ENCODE measurements at regions not wholly inside any gene's neighbourhood (a gene's known extent, or its start where the extent isn't known, plus 50 kb on each side); places are given as distances from the start of the nearest gene placed in this dataset.

- no peak for DNase-seq
Observed at GRCh38 chr22:48982321-48982905, 845.3 kb downstream of the BRD1 start.

- DNase-seq: no peak
Observed at GRCh38 chr22:48981371-48982061, 846.2 kb downstream of the BRD1 start.

GRCh38 chr22:48980918-48981317 lies 846.8 kb downstream of the BRD1 start:
- DNase-seq: no peak

DNA sequence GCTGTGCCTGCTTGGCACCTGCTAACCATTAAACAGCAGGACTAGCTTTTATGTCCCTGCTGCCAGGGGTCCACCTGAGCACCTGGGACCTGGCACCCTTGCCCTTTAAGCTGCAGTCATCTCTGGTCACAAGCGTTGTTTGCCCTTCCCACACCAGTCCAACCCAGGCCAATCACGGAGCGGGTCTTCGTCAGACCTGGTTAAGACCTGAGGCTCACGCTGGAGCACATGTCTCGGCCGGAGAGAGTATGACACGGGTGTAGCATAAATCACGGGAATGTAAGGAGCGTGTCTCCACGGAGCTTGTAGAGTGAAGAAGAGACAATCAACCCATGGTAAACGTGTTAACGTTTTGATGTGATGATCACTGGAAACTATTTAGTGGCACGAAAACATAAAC lies 847.3 kb downstream of the BRD1 start:
- no peak for DNase-seq

- no peak for DNase-seq
Observed at GRCh38 chr22:48979482-48979881, 848.2 kb downstream of the BRD1 start.

DNA sequence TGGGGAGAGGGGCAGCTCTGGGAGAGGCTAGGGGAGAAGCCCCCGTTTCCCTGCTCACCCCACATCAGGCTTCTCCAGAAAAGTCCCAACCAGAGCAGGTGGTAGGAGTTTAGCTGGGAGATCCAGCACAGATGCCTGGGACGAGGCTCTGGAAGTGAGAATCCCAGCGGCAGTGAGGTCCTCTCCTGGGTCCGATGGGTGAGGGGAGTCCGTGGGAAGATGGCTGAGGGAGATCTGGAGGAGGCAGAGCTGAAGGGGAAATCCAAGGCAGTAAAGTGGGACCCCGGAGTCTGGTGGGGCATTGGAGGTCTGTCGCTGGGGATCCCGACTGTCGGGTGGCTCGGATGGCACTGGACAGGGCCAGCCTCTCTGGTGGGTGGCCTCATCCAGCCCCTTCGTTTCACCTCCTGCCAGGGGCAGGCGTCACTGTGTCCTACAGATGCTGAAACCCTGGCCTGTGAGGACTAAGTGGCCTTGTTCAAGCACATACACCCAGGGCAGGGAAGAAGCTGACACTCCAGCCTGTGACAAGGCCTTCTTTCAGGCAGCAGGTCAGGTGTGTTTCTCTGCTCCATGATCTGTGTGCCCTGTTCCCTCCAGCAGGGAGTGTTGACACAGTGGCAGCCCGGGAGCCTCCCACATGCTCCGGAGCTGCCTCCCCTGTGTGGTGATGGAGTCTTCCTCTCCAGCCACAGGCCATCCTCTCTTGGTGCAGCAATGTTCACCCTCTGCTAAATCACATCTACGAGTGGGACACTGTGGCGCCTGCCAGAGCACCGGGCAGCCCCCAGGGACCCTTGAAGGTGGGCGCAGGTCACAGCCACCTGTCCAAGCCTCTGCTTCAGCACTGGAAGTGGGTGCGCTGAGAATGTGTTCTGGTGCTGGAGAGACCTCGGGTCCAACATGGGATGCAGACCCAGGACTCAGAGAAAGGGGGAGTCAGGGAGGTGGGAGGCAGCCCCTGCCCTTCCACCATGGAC lies 850.8 kb downstream of the BRD1 start:
- DNase-seq: no peak

DNA sequence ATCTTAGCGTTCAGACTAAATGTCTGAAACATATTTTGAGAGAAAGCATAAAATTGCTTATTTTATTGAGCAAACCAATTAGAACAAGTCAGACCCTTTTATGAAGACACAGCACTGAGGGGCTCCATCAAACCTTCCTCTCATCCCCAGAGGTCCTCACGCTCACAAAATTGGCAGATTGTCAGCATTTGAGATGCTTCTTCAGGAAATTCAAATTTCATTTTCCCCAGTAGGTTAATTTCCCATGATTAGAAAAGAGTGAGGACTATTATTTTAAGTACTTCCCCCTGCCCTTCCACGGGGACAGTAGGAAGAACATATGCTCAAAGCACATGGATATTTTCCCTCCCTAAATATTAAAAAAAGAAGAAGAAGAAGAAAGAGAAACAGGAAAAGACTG lies 851.8 kb downstream of the BRD1 start:
- DNase-seq: no peak

DNA sequence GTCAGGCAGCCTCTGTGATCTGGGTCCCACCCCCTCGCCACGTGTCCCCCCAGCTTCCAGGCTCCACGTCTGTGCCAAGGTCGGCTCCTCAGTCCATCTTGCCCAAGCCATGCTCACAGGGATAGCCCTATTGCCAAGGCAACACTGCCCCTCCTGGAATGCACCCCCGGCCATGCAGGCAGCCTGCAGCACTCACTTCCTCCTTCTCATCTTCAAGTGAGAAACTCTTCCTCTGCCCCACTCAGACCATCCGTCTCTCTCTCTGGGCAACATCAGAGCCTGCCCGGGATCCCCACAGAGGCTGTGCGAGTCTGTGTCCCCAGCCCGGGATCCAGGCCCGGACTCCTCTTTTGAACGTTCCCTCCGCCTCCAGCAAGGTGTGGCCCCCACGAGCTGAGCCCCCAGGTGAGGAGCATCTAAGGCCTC lies 852.3 kb downstream of the BRD1 start:
- no peak for DNase-seq

GRCh38 chr22:48974443-48975315 lies 853.0 kb downstream of the BRD1 start:
- no peak for DNase-seq

GRCh38 chr22:48973694-48974041 lies 854.0 kb downstream of the BRD1 start:
- no peak for DNase-seq

GRCh38 chr22:48972979-48973693 lies 854.5 kb downstream of the BRD1 start:
- no peak for DNase-seq

- DNase-seq: no peak
Observed at GRCh38 chr22:48968201-48968959, 859.3 kb downstream of the BRD1 start.

DNA sequence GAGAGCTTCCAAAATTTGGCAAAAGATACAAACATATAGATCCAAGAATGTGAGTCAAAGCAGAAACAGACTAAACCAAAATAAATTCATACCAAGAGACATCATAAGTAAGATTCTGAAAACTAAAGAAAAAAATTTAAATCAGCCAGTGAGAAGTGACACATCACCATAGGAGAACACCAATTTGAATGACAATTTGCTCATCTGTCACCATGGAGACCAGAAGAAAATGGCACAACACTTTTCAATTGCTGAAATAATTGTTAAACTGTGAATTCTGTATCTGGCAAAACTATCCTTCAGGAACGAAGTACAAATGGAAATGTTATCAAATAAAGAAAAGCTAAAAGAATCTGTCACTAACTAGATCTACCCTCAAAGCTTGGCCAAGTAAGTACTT lies 864.3 kb downstream of the BRD1 start:
- DNase-seq: no peak

- no peak for DNase-seq
Observed at GRCh38 chr22:48961705-48962104, 866.0 kb downstream of the BRD1 start.

GRCh38 chr22:48960980-48961660 lies 866.6 kb downstream of the BRD1 start:
- no peak for DNase-seq

- DNase-seq: no peak
Observed at GRCh38 chr22:48960576-48960975, 867.1 kb downstream of the BRD1 start.

DNA sequence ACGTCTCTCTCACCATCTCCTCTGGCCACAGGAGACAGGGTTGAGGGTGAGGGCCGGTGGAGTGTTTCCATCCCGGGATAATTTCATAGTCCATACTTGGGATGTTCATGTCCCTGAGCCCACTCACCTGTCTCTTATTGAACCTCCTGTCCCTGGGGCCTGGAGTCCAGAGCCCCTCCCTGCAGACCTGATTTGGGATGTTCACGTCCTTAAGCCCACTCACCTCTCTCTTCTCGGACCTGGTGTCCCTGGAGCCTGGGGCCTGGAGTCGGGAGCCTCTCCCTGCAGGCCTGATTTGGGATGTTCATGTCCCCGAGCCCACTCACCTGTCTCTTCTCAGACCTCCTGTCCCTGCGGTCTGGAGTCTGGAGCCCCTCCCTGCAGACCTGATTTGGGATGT lies 868.2 kb downstream of the BRD1 start:
- DNase-seq: no peak

DNA sequence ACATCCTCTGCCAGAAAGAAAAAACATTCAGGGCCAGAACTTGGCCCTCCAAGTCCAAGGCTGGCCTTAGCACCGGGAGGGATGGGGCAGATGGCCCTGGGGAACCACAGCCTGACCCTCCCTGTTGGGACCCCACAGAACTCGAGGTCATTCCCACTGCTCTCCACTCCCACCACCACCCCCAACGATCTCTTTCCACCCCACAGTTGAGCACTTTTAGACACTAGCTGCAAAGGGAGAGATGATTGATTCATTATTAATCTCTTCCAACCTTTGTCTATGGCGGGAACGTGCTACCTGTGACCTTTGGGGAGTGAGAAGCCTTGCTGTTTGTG lies 869.7 kb downstream of the BRD1 start:
- DNase-seq: no peak

DNA sequence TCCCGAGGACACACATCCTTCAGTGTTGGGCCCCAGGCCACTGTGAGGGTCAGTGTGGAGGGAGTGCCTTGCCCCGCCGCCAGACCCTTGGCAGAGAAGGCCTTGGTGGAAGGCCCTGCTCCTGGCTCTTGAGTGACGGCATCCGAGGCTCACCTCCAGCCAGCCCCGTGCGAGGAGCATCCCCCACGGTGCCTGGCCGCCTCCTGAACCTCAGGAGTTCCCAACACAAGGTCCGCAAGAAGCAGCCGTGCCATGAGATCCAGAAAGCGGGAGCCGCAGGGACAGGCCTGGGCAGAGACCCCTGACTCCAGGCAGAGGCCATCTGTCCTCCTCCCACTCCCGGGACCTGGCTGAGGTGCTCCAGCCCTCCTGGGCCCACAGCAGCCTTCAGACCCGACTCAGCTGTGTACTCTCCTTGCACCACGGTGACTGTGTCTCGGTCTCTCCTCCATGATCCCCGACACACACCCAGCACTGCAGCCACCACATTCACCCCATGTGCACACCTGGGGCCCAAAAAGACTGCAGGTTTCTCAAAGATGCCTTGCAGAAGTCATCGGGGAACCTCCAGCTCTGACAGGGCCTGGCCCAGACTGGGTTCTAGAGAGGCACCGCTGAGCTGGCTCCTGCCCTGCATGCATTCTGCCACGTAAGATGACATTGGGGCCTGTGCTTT lies 870.2 kb downstream of the BRD1 start:
- no peak for DNase-seq
